OCI-LY1 (cell line): ENCODE measurements at regions not wholly inside any gene's neighbourhood (a gene's known extent, or its start where the extent isn't known, plus 50 kb on each side); places are given as distances from the start of the nearest gene placed in this dataset.

ENCODE experiments used
- H2AFZ ChIP-seq: fragments of 200-600 bp; sonication (generic), shearing (Covaris generic); 2 replicates; pipeline ENCODE4 v1.6.0; 2014; ENCODE audit warnings: antibody characterized with exemption, mild to moderate bottlenecking, low read length
- H3F3A ChIP-seq: fragments of 200-600 bp; sonication (generic), shearing (Covaris generic); 2 replicates; pipeline ENCODE4 v1.6.0; 2014; ENCODE audit warnings: mild to moderate bottlenecking, antibody characterized with exemption, low read length, moderate library complexity; ENCODE audit not compliant: insufficient read depth
- H3K27ac ChIP-seq: fragments of 200-600 bp; sonication (generic); 2 replicates; pipeline ENCODE4 v1.5.1; 2014; ENCODE audit warnings: low read length, mixed run types, mild to moderate bottlenecking, low read depth; ENCODE audit not compliant: poor library complexity, severe bottlenecking
- H3K27me3 ChIP-seq: fragments of 200-600 bp; sonication (generic); 2 replicates; pipeline ENCODE4 v1.6.0; 2014; ENCODE audit warnings: antibody characterized with exemption, mild to moderate bottlenecking, low read length, moderate library complexity; ENCODE audit not compliant: insufficient read depth
- H3K36me3 ChIP-seq: fragments of 200-600 bp; sonication (generic); 2 replicates; pipeline ENCODE4 v1.6.1; 2014; ENCODE audit warnings: mild to moderate bottlenecking, antibody characterized with exemption, low read length, moderate library complexity, mixed read lengths; ENCODE audit not compliant: insufficient read depth
- H3K4me1 ChIP-seq: fragments of 200-600 bp; sonication (generic); 2 replicates; pipeline ENCODE4 v1.5.1; 2014; ENCODE audit warnings: mild to moderate bottlenecking, low read length, moderate library complexity; ENCODE audit not compliant: insufficient read depth, severe bottlenecking
- H3K4me2 ChIP-seq: fragments of 200-600 bp; sonication (generic), shearing (Covaris generic); 2 replicates; pipeline ENCODE4 v1.6.1; 2014; ENCODE audit warnings: low read length
- H3K4me3 ChIP-seq: fragments of 200-600 bp; sonication (generic); 2 replicates; pipeline ENCODE4 v1.5.1; 2014; ENCODE audit warnings: low read length, low read depth, mild to moderate bottlenecking, mixed read lengths; ENCODE audit not compliant: poor library complexity, severe bottlenecking
- H3K79me2 ChIP-seq: fragments of 200-600 bp; shearing (Covaris generic); 2 replicates; pipeline ENCODE4 v1.6.1; 2016; ENCODE audit warnings: mixed run types, low read length, mixed read lengths; ENCODE audit not compliant: insufficient read depth
- H3K9ac ChIP-seq: fragments of 200-600 bp; sonication (generic), shearing (Covaris generic); 2 replicates; pipeline ENCODE4 v1.6.1; 2014; ENCODE audit warnings: mild to moderate bottlenecking, low read length, mixed read lengths
- H3K9me2 ChIP-seq: fragments of 200-600 bp; sonication (generic), shearing (Covaris generic); 2 replicates; pipeline ENCODE4 v1.6.1; 2014; ENCODE audit warnings: low read depth, mild to moderate bottlenecking, low read length, mixed read lengths
- H3K9me3 ChIP-seq: fragments of 200-600 bp; shearing (Covaris generic); 2 replicates; pipeline ENCODE4 v1.6.1; 2014; ENCODE audit warnings: low read length, mixed read lengths
- H4K20me1 ChIP-seq: fragments of 200-600 bp; sonication (generic), shearing (Covaris generic); 2 replicates; pipeline ENCODE4 v1.6.0; 2016; ENCODE audit warnings: mild to moderate bottlenecking, low read length; ENCODE audit not compliant: insufficient read depth
- EZH2 ChIP-seq: fragments of 200-600 bp; sonication (generic), shearing (Covaris generic); IDR thresholded peaks from 2 replicates; pipeline ENCODE4 v1.8.0; 2017; ENCODE audit warnings: borderline replicate concordance, mixed run types, mild to moderate bottlenecking, antibody characterized with exemption, low read length, moderate library complexity, mixed read lengths
- TF ChIP-seq, protein P1 (sequence below): fragments of 200-600 bp; sonication (generic), shearing (Covaris generic); IDR thresholded peaks from 2 replicates; pipeline ENCODE4 v1.5.1; 2017; ENCODE audit warnings: mild to moderate bottlenecking, antibody characterized with exemption, low read length, moderate library complexity, mixed read lengths

DNA sequence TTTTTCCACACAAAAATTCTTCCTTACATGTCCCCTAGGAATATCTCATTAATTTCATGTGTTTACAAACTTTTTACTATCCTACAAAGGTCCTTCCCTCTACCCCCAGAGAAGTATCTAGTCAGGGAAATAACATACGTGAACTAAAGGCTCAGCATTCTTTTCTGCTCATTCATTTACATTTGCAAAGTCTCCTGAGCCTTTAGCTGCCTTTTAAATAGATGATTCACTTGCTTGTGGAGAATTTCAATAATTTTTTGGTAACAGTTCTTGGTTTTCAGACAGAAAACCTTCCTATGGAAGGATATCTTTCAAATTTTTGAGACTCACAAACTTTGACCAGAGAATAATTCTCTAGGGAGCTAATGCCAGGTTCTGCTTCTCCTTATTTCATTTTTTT lies 81.5 kb upstream of the RMDN2 start:
- no peak for TF ChIP-seq EZH2
- TF ChIP-seq, protein P1, sequence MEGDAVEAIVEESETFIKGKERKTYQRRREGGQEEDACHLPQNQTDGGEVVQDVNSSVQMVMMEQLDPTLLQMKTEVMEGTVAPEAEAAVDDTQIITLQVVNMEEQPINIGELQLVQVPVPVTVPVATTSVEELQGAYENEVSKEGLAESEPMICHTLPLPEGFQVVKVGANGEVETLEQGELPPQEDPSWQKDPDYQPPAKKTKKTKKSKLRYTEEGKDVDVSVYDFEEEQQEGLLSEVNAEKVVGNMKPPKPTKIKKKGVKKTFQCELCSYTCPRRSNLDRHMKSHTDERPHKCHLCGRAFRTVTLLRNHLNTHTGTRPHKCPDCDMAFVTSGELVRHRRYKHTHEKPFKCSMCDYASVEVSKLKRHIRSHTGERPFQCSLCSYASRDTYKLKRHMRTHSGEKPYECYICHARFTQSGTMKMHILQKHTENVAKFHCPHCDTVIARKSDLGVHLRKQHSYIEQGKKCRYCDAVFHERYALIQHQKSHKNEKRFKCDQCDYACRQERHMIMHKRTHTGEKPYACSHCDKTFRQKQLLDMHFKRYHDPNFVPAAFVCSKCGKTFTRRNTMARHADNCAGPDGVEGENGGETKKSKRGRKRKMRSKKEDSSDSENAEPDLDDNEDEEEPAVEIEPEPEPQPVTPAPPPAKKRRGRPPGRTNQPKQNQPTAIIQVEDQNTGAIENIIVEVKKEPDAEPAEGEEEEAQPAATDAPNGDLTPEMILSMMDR = no peak
- H3K27me3 ChIP-seq = no peaks in the 10 kb centered on the region
- H3K27ac ChIP-seq = no peak overlapping the region
- no peaks in the 10 kb centered on the region for H3F3A ChIP-seq
- no peaks in the 10 kb centered on the region for H3K9me2 ChIP-seq
- H3K4me3 ChIP-seq = no peak overlapping the region
- no peak overlapping the region for H3K9ac ChIP-seq
- no peak overlapping the region for H3K4me2 ChIP-seq
- H3K79me2 ChIP-seq = no peaks in the 10 kb centered on the region
- no peak overlapping the region for H2AFZ ChIP-seq
- no peaks in the 10 kb centered on the region for H3K36me3 ChIP-seq
- H4K20me1 ChIP-seq = no peaks in the 10 kb centered on the region
- no peaks in the 10 kb centered on the region for H3K4me1 ChIP-seq
- H3K9me3 ChIP-seq = no peaks in the 10 kb centered on the region

DNA sequence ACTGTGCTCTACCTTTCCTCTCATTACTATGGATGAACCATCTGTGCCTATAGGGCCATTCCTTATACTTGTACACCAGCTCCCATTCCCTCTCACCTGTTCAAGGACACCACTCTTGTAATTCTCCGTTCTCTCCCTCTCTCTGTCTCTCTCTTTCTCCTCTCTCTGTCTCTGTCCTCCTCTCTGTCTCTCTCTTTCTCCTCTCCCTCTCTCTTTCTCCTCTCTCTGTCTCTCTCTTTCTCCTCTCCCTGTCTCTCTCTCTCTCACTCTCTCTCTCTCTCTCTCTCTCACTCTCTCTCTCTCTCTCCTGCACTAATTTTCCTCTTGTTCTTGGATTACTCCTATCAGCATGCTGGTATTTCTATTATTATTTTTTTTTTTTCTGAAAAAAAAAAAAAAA lies 78.9 kb upstream of the RMDN2 start:
- no peaks in the 10 kb centered on the region for H3K9me2 ChIP-seq
- H3K27me3 ChIP-seq = no peaks in the 10 kb centered on the region
- no peaks in the 10 kb centered on the region for H3K79me2 ChIP-seq
- TF ChIP-seq, protein P1 = no peak
- no peak for TF ChIP-seq EZH2
- H3K36me3 ChIP-seq = no peaks in the 10 kb centered on the region
- H3K4me1 ChIP-seq = no peaks in the 10 kb centered on the region
- H3K9ac ChIP-seq = no peak overlapping the region
- no peaks in the 10 kb centered on the region for H3F3A ChIP-seq
- no peak overlapping the region for H3K27ac ChIP-seq
- no peak overlapping the region for H3K4me3 ChIP-seq
- no peak overlapping the region for H2AFZ ChIP-seq
- H3K4me2 ChIP-seq = no peak overlapping the region
- no peaks in the 10 kb centered on the region for H3K9me3 ChIP-seq
- no peaks in the 10 kb centered on the region for H4K20me1 ChIP-seq

DNA sequence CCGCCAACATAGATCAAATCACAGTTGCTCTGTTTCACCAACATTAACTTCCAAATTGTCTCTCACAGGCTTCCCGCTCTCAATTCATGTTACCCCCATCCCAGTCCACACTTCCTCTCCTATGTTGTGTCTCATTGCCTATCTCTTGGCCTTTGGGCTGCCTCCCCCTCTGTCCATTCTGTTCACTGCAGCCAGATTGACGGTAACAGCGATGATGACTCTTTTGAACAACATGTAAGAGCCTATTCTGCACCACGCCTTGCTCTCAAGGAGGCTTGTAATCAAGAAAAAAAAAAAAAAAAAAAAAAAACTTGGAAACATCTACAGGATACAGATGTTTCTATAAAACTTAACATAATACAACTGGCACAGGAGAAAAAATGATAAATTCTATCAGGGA lies 77.3 kb upstream of the RMDN2 start:
- Histone ChIP-seq H3F3A (no peaks in the 10 kb centered on the region), H2AFZ (no peak overlapping the region), H3K4me3 (no peak overlapping the region), H3K9ac (no peak overlapping the region), H3K27me3 (no peaks in the 10 kb centered on the region), H3K36me3 (no peaks in the 10 kb centered on the region), H3K9me2 (no peaks in the 10 kb centered on the region), H3K9me3 (no peaks in the 10 kb centered on the region), H3K4me2 (no peak overlapping the region), H3K79me2 (no peaks in the 10 kb centered on the region), H4K20me1 (no peaks in the 10 kb centered on the region), H3K27ac (no peak overlapping the region), H3K4me1 (no peaks in the 10 kb centered on the region)
- TF ChIP-seq, protein P1 = no peak
- TF ChIP-seq EZH2 = no peak
